ENCODE measurements at regions not wholly inside any gene's neighbourhood (a gene's known extent, or its start where the extent isn't known, plus 50 kb on each side); places are given as distances from the start of the nearest gene placed in this dataset.

- no peak for TF ChIP-seq CTCF (IDR thresholded peaks at IDR 0.05)
- no peak for TF ChIP-seq POLR2AphosphoS5 (IDR thresholded peaks at IDR 0.05)
Observed at GRCh38 chr17:27404676-27405075, 51.6 kb upstream of the KSR1 start.

All from gastroesophageal sphincter (tissue), 3 donors.